GM23248 (cell line): ENCODE measurements at regions not wholly inside any gene's neighbourhood (a gene's known extent, or its start where the extent isn't known, plus 50 kb on each side); places are given as distances from the start of the nearest gene placed in this dataset.

ENCODE experiments used
- DNase-seq: peaks from one replicate; pipeline ENCODE4 v3.0.0-alpha.2; 2015
- H2AFZ ChIP-seq: fragments of 200-600 bp; sonication (generic); 2 replicates; pipeline ENCODE4 v1.6.1; 2016; ENCODE audit warnings: antibody characterized with exemption
- H3F3A ChIP-seq: fragments of 200-600 bp; sonication (generic); 2 replicates; pipeline ENCODE4 v1.6.1; 2016; ENCODE audit warnings: mild to moderate bottlenecking, antibody characterized with exemption, mixed run types; ENCODE audit not compliant: insufficient read depth
- H3K27ac ChIP-seq: fragments of 200-600 bp; sonication (generic); 2 replicates; pipeline ENCODE4 v1.5.1; 2016; ENCODE audit warnings: mild to moderate bottlenecking
- H3K27me3 ChIP-seq: fragments of 200-600 bp; sonication (generic); replicated peaks from 2 replicates; pipeline ENCODE4 v1.6.1; 2016; ENCODE audit warnings: mild to moderate bottlenecking; ENCODE audit not compliant: insufficient read depth
- H3K36me3 ChIP-seq: fragments of 200-600 bp; sonication (generic); 2 replicates; pipeline ENCODE4 v1.6.1; 2016; ENCODE audit warnings: low read depth, mild to moderate bottlenecking
- H3K4me1 ChIP-seq: fragments of 200-600 bp; sonication (generic); 2 replicates; pipeline ENCODE4 v1.6.1; 2016; ENCODE audit warnings: mild to moderate bottlenecking; ENCODE audit not compliant: insufficient read depth
- H3K4me2 ChIP-seq: fragments of 200-600 bp; sonication (generic); one replicate; pipeline ENCODE4 v1.6.1; 2016; ENCODE audit warnings: mild to moderate bottlenecking; ENCODE audit not compliant: unreplicated experiment
- H3K4me3 ChIP-seq: fragments of 200-600 bp; sonication (generic); 2 replicates; pipeline ENCODE4 v1.5.1; 2016; ENCODE audit warnings: mild to moderate bottlenecking
- H3K79me2 ChIP-seq: fragments of 200-600 bp; sonication (generic); 2 replicates; pipeline ENCODE4 v1.6.1; 2016; ENCODE audit warnings: mild to moderate bottlenecking; ENCODE audit not compliant: insufficient read depth
- H3K9ac ChIP-seq: fragments of 200-600 bp; sonication (generic); 2 replicates; pipeline ENCODE4 v1.6.1; 2016; ENCODE audit warnings: mild to moderate bottlenecking
- H3K9me2 ChIP-seq: fragments of 200-600 bp; sonication (generic); 2 replicates; pipeline ENCODE4 v1.6.1; 2016; ENCODE audit warnings: mixed run types, mild to moderate bottlenecking, moderate library complexity; ENCODE audit not compliant: insufficient read depth
- H3K9me3 ChIP-seq: fragments of 200-600 bp; sonication (generic); one replicate; pipeline ENCODE4 v1.6.1; 2017; ENCODE audit warnings: low read depth
- H4K20me1 ChIP-seq: fragments of 200-600 bp; sonication (generic); 2 replicates; pipeline ENCODE4 v1.6.0; 2016; ENCODE audit not compliant: insufficient read depth
- EZH2 ChIP-seq: fragments of 200-600 bp; sonication (generic); IDR thresholded peaks from 2 replicates; pipeline ENCODE4 v1.6.1; 2018; ENCODE audit warnings: antibody characterized with exemption, mild to moderate bottlenecking; ENCODE audit not compliant: insufficient read depth, poor library complexity, severe bottlenecking
- EZH2phosphoT487 ChIP-seq: fragments of 200-600 bp; sonication (generic); IDR thresholded peaks from 2 replicates; pipeline ENCODE4 v1.6.1; 2018; ENCODE audit warnings: antibody characterized with exemption, moderate library complexity, mild to moderate bottlenecking, low read depth; ENCODE audit not compliant: insufficient read depth
- WGBS, 2 experiments: methylation state at CpG; one replicate each; pipeline ENCODE4 v1.1.6; 2015 to 2017; ENCODE audit warnings: low lambda C conversion rate in 2 of 2, low coverage in 1 of 2; ENCODE audit errors: missing lambda C conversion rate in 2 of 2; 5-methylcytosine and 5-hydroxymethylcytosine counted together
- in situ Hi-C: fragments of 300-500 bp; cut with MboI; formaldehyde crosslinking; loops from 2 replicates; pipeline ENCODE4 v1.15.0; 2020

- peak; percentile 50 for DNase-seq
Measured at GRCh38 chr20:47406849-47407682, 50.6 kb upstream of the ZMYND8 start.

GRCh38 chr20:47411161-47411560 is 54.7 kb upstream of the ZMYND8 start:
- H3K27me3 ChIP-seq, result no peaks in the 10 kb centered on the region; the same call in 1 of the 2 replicates
- no peaks in the 10 kb centered on the region for H3K9me2 ChIP-seq
- TF ChIP-seq EZH2phosphoT487 (no peak), EZH2 (no peak)
- H2AFZ ChIP-seq, result peak overlapping the region; percentile 66
- no peaks in the 10 kb centered on the region for H3F3A ChIP-seq
- no peak overlapping the region for H3K4me3 ChIP-seq
- no peak overlapping the region for H3K27ac ChIP-seq
- no peaks in the 10 kb centered on the region for H3K9me3 ChIP-seq
- H3K79me2 ChIP-seq, result no peaks in the 10 kb centered on the region
- 20 to 24% methylated on average over 5 of the region's 5 CpGs for WGBS, 2 experiments
- H3K36me3 ChIP-seq, result no peaks in the 10 kb centered on the region
- peak; percentile 17 for DNase-seq
- 0 out of 2 replicates have a peak, but pooled peaks cover 4% of the 10 kb centered on the region for H3K4me1 ChIP-seq
- no peak overlapping the region for H3K9ac ChIP-seq
- no peak overlapping the region for H3K4me2 ChIP-seq
- H4K20me1 ChIP-seq, result no peaks in the 10 kb centered on the region
- in situ Hi-C loops, result no loop called here

More at GRCh38 chr20:47406849-47407682, 50.6 kb upstream of the ZMYND8 start:
- Histone ChIP-seq H3K9me3 (no peaks in the 10 kb centered on the region), H4K20me1 (no peaks in the 10 kb centered on the region), H3K27ac (no peak overlapping the region), H3K4me1 (0 out of 2 replicates have a peak, but pooled peaks cover 4% of the 10 kb centered on the region), H3K27me3 (no peaks in the 10 kb centered on the region; the same call in 1 of the 2 replicates), H3K9ac (no peak overlapping the region), H3F3A (no peaks in the 10 kb centered on the region), H3K4me3 (no peak overlapping the region), H3K36me3 (no peaks in the 10 kb centered on the region), H2AFZ (no peak overlapping the region), H3K9me2 (no peaks in the 10 kb centered on the region), H3K79me2 (no peaks in the 10 kb centered on the region), H3K4me2 (no peak overlapping the region)
- 93 to 96% methylated on average over 8 of the region's 8 CpGs for WGBS, 2 experiments
- TF ChIP-seq EZH2 (no peak), EZH2phosphoT487 (no peak)
- in situ Hi-C loops, result no loop called here

GRCh38 chr20:47412083-47412482 is 55.6 kb upstream of the ZMYND8 start:
- in situ Hi-C loops, result no loop called here

GRCh38 chr20:47413189-47413588 is 56.7 kb upstream of the ZMYND8 start:
- TF ChIP-seq EZH2 (no peak), EZH2phosphoT487 (no peak)
- no peak for DNase-seq
- Histone ChIP-seq H3K4me2 (no peak overlapping the region), H3K79me2 (no peaks in the 10 kb centered on the region), H3K27ac (no peak overlapping the region), H4K20me1 (no peaks in the 10 kb centered on the region), H2AFZ (no peak overlapping the region), H3K27me3 (no peaks in the 10 kb centered on the region; the same call in 1 of the 2 replicates), H3F3A (no peaks in the 10 kb centered on the region), H3K4me1 (no peaks in the 10 kb centered on the region), H3K9me3 (no peaks in the 10 kb centered on the region), H3K9me2 (no peaks in the 10 kb centered on the region), H3K4me3 (no peak overlapping the region), H3K9ac (no peak overlapping the region), H3K36me3 (no peaks in the 10 kb centered on the region)
- WGBS, 2 experiments, result 79 to 88% methylated on average over 8 of the region's 8 CpGs
- in situ Hi-C loops, result no loop called here

More at GRCh38 chr20:47412083-47412482, 55.6 kb upstream of the ZMYND8 start:
- TF ChIP-seq EZH2phosphoT487 (no peak), EZH2 (no peak)
- Histone ChIP-seq H3K27me3 (no peaks in the 10 kb centered on the region; the same call in 1 of the 2 replicates), H3K4me3 (no peak overlapping the region), H3K4me2 (no peak overlapping the region), H4K20me1 (no peaks in the 10 kb centered on the region), H3K9me2 (no peaks in the 10 kb centered on the region), H3K9ac (no peak overlapping the region), H3K4me1 (0 out of 2 replicates have a peak, but pooled peaks cover 4% of the 10 kb centered on the region), H3K36me3 (no peaks in the 10 kb centered on the region), H3K9me3 (no peaks in the 10 kb centered on the region), H3F3A (no peaks in the 10 kb centered on the region), H2AFZ (no peak overlapping the region), H3K27ac (no peak overlapping the region), H3K79me2 (no peaks in the 10 kb centered on the region)
- DNase-seq, result no peak
- WGBS, 2 experiments, result 80 to 87% methylated on average over 4 of the region's 4 CpGs
